Psoas muscle (tissue), 7 donors: ENCODE measurements at regions not wholly inside any gene's neighbourhood (a gene's known extent, or its start where the extent isn't known, plus 50 kb on each side); places are given as distances from the start of the nearest gene placed in this dataset.
A peak's percentile ranks its signal among the peaks of the same experiment; 100 is the strongest.

ENCODE experiments used
- ATAC-seq, 4 donors: fragments of 200-7000 bp; cut with Tn5 transposase; one replicate each; pipeline ENCODE4 v1.9.1; 2020; ENCODE audit warnings: moderate library complexity in 3 of 4, mild to moderate bottlenecking in 2 of 4
- DNase-seq, 2 donors: peaks; one replicate each; pipeline ENCODE4 v3.0.0-alpha.2; 2020
- H3K27ac ChIP-seq: fragments of 200-600 bp; one replicate; pipeline ENCODE4 v1.8.0; 2022
- H3K27me3 ChIP-seq, 3 donors: fragments of 200-600 bp in 1 of 3; one replicate each; pipeline versions ENCODE4 v1.6.1 to v1.8.0; 2013 to 2022; ENCODE audit warnings: low read length in 2 of 3, mild to moderate bottlenecking in 2 of 3, moderate library complexity in 1 of 3; ENCODE audit not compliant: insufficient read depth in 3 of 3
- H3K36me3 ChIP-seq, 2 donors: fragments of 200-600 bp in 1 of 2; one replicate each; pipeline versions ENCODE4 v1.6.1 to v1.8.0; 2013 to 2022; ENCODE audit warnings: low read depth in 1 of 2, mild to moderate bottlenecking in 1 of 2, moderate library complexity in 1 of 2; ENCODE audit not compliant: insufficient read depth in 1 of 2
- H3K4me1 ChIP-seq: fragments of 200-600 bp; one replicate; pipeline ENCODE4 v1.8.0; 2022
- H3K4me3 ChIP-seq: fragments of 200-600 bp; one replicate; pipeline ENCODE4 v1.8.0; 2022; ENCODE audit warnings: mild to moderate bottlenecking
- H3K9me3 ChIP-seq: fragments of 200-600 bp; one replicate; pipeline ENCODE4 v1.8.0; 2022
- CTCF ChIP-seq: fragments of 200-600 bp; IDR thresholded peaks from one replicate; pipeline ENCODE4 v1.8.0; 2022; ENCODE audit warnings: antibody characterized with exemption
- WGBS, 3 donors: extraction: QIAGEN DNeasy Blood & Tissue Kit; methylation state at CpG; one replicate each; pipeline versions ENCODE4 v1.1.6 to v1.1.7; 2013; 5-methylcytosine and 5-hydroxymethylcytosine counted together
- intact Hi-C, 2 donors: fragments of 100-400 bp; cut with DNase I; formaldehyde crosslinking; loops; one replicate each; pipeline versions ENCODE4 v1.11.0 to v1.14.2; 2022
- donor health status: healthy with polysubstance abuse.
- donor health status: DM: no; HTN: no; CAD: no; lungs with moderate emphysema.
- donor health status: Bipolar disorder and iron deficiency.
- donor health status: healthy.
- donor health status: DM: yes; HTN: yes; CAD: no.
- donor health status: DM: no; HTN: no; CAD: no.
- donor health status: DM: yes; HTN: yes; CAD: no.

- H3K27me3 ChIP-seq: no peaks in the 10 kb centered on the region
- intact Hi-C loops: loop anchor here in 1 of 2 donors (5.0 to 10.0 kb wide), 2 partner anchors 242 to 474 kb away; no protein-coding TSS in a partner anchor
- no peak for ATAC-seq
- 59 to 80% (median 59%) methylated on average over 5 of the region's 5 CpGs for WGBS, 3 donors
- H3K4me3 ChIP-seq: peak overlapping the region; percentile 36
- no peaks in the 10 kb centered on the region for H3K9me3 ChIP-seq
- DNase-seq: no peak
- peak overlapping the region; percentile 60 for H3K27ac ChIP-seq
- TF ChIP-seq CTCF: no peak
- H3K36me3 ChIP-seq: no peaks in the 10 kb centered on the region
- peaks cover 46% of the 10 kb centered on the region for H3K4me1 ChIP-seq
Measured at GRCh38 chr18:24990671-24991134, 361.3 kb downstream of the ZNF521 start.

GRCh38 chr18:24991141-24992060, 360.6 kb downstream of the ZNF521 start:
- Histone ChIP-seq H3K9me3 (no peaks in the 10 kb centered on the region), H3K27ac (peak overlapping the region; percentile 60), H3K4me3 (peak overlapping the region; percentile 36), H3K4me1 (peaks cover 42% of the 10 kb centered on the region), H3K27me3 (no peaks in the 10 kb centered on the region), H3K36me3 (no peaks in the 10 kb centered on the region)
- no peak for TF ChIP-seq CTCF
- ATAC-seq: peak in 1 of 4 donors; percentile 9
- 20 to 31% (median 21%) methylated on average over 14 of the region's 14 CpGs for WGBS, 3 donors
- peak in 1 of 2 donors; percentile 60 for DNase-seq
- intact Hi-C loops: loop anchor here in 1 of 2 donors (5.0 to 10.0 kb wide), 2 partner anchors 241 to 473 kb away; no protein-coding TSS in a partner anchor

- Histone ChIP-seq H3K4me1 (peaks cover 42% of the 10 kb centered on the region), H3K9me3 (no peaks in the 10 kb centered on the region), H3K36me3 (no peaks in the 10 kb centered on the region), H3K27me3 (no peaks in the 10 kb centered on the region), H3K4me3 (no peak overlapping the region), H3K27ac (no peak overlapping the region)
- WGBS, 3 donors: 94 to 98% (median 97%) methylated on average over 2 of the region's 2 CpGs
- ATAC-seq (no peak), DNase-seq (no peak)
- intact Hi-C loops: loop anchor here in 1 of 2 donors (5.0 to 10.0 kb wide), 2 partner anchors 240 to 472 kb away; no protein-coding TSS in a partner anchor
- TF ChIP-seq CTCF: no peak
Measured at GRCh38 chr18:24992491-24992890, 359.5 kb downstream of the ZNF521 start.

- no peak overlapping the region for H3K4me3 ChIP-seq
- H3K4me1 ChIP-seq: peaks cover 33% of the 10 kb centered on the region
- peaks cover under 1% of the 10 kb centered on the region for H3K9me3 ChIP-seq
- TF ChIP-seq CTCF: no peak
- no peaks in the 10 kb centered on the region for H3K27me3 ChIP-seq
- ATAC-seq (no peak), DNase-seq (no peak)
- no peak overlapping the region for H3K27ac ChIP-seq
- intact Hi-C loops: loop anchor here in 1 of 2 donors (5.0 to 10.0 kb wide), 2 partner anchors 239 to 471 kb away; no protein-coding TSS in a partner anchor
- WGBS, 3 donors: 76 to 78% (median 78%) methylated on average over 6 of the region's 6 CpGs
- no peaks in the 10 kb centered on the region for H3K36me3 ChIP-seq
Measured at GRCh38 chr18:24993628-24994027, 358.3 kb downstream of the ZNF521 start.
